GM21576 (cell line): ENCODE measurements at regions not wholly inside any gene's neighbourhood (a gene's known extent, or its start where the extent isn't known, plus 50 kb on each side); places are given as distances from the start of the nearest gene placed in this dataset.

Source experiments
- ATAC-seq: cut with Tn5 transposase; IDR thresholded peaks from one replicate; pipeline ENCODE4 v1.9.1; 2021; ENCODE audit warnings: mild to moderate bottlenecking, moderate library complexity; ENCODE audit not compliant: unreplicated experiment

- no peak for ATAC-seq
Observed at GRCh38 chr2:6381326-6381725, 484.4 kb downstream of the CMPK2 start.

GRCh38 chr2:6384341-6384740 lies 481.4 kb downstream of the CMPK2 start:
- no peak for ATAC-seq

- ATAC-seq = no peak
Observed at GRCh38 chr2:6392354-6392753, 473.4 kb downstream of the CMPK2 start.

GRCh38 chr2:6392966-6393365 lies 472.7 kb downstream of the CMPK2 start:
- ATAC-seq = no peak

- ATAC-seq = no peak
Observed at GRCh38 chr2:6393819-6394218, 471.9 kb downstream of the CMPK2 start.

- no peak for ATAC-seq
Observed at GRCh38 chr2:6394276-6394675, 471.4 kb downstream of the CMPK2 start.

GRCh38 chr2:6398421-6398820 lies 467.3 kb downstream of the CMPK2 start:
- no peak for ATAC-seq

GRCh38 chr2:6401301-6401700 lies 464.4 kb downstream of the CMPK2 start:
- ATAC-seq = no peak

GRCh38 chr2:6408057-6408456 lies 457.6 kb downstream of the CMPK2 start:
- ATAC-seq = no peak

- no peak for ATAC-seq
Observed at GRCh38 chr2:6410313-6410712, 455.4 kb downstream of the CMPK2 start.

GRCh38 chr2:6412533-6413091 lies 453.1 kb downstream of the CMPK2 start:
- ATAC-seq = no peak

GRCh38 chr2:6417050-6417449 lies 448.7 kb downstream of the CMPK2 start:
- no peak for ATAC-seq

- no peak for ATAC-seq
Observed at GRCh38 chr2:6418291-6418690, 447.4 kb downstream of the CMPK2 start.

GRCh38 chr2:6421138-6421730 lies 444.5 kb downstream of the CMPK2 start:
- ATAC-seq = no peak

GRCh38 chr2:6421888-6422287 lies 443.8 kb downstream of the CMPK2 start:
- ATAC-seq = no peak

GRCh38 chr2:6423157-6423556 lies 442.6 kb downstream of the CMPK2 start:
- no peak for ATAC-seq

GRCh38 chr2:6423944-6424343 lies 441.8 kb downstream of the CMPK2 start:
- ATAC-seq = no peak

- ATAC-seq = no peak
Observed at GRCh38 chr2:6425032-6425431, 440.7 kb downstream of the CMPK2 start.

GRCh38 chr2:6429210-6429986 lies 436.3 kb downstream of the CMPK2 start:
- no peak for ATAC-seq

GRCh38 chr2:6434438-6434837 lies 431.3 kb downstream of the CMPK2 start:
- ATAC-seq = no peak

GRCh38 chr2:6441800-6442199 lies 423.9 kb downstream of the CMPK2 start:
- no peak for ATAC-seq

- peak; percentile 56 for ATAC-seq
Observed at GRCh38 chr2:6442252-6442985, 423.3 kb downstream of the CMPK2 start.
